GM12892 (cell line): ENCODE measurements at regions not wholly inside any gene's neighbourhood (a gene's known extent, or its start where the extent isn't known, plus 50 kb on each side); places are given as distances from the start of the nearest gene placed in this dataset.

Experiments
- DNase-seq: peaks from one replicate; pipeline ENCODE4 v3.0.0; 2011; ENCODE audit not compliant: insufficient read length
- FAIRE-seq: peaks from 2 replicates; lab custom pipeline; 2011; peaks lifted over from hg19 to GRCh38; lab: Jason Lieb, UNC
- POLR2A ChIP-seq: IDR thresholded peaks from 2 replicates; pipeline ENCODE4 v1.6.1; 2011; ENCODE audit warnings: low read depth, low read length, control low read depth
- POLR2AphosphoS5 ChIP-seq: IDR thresholded peaks from 2 replicates; pipeline ENCODE4 v1.6.1; 2011; ENCODE audit warnings: low read depth, low read length, control low read depth
- TAF1 ChIP-seq: IDR thresholded peaks from 2 replicates; pipeline ENCODE4 v1.6.1; 2011; ENCODE audit warnings: low read depth, mild to moderate bottlenecking, control low read depth, low read length, borderline replicate concordance

- DNase-seq (no peak), FAIRE-seq (no peak)
- TF ChIP-seq POLR2A (no peak), TAF1 (no peak), POLR2AphosphoS5 (no peak)
Measured at GRCh38 chr17:77852731-77853130, 105.8 kb upstream of the TNRC6C start.

- TF ChIP-seq TAF1 (no peak), POLR2A (no peak), POLR2AphosphoS5 (no peak)
- DNase-seq, result no peak
- FAIRE-seq, result no peak
Measured at GRCh38 chr17:77853191-77853977, 105.1 kb upstream of the TNRC6C start.

GRCh38 chr17:77854083-77854758, 104.3 kb upstream of the TNRC6C start:
- no peak for FAIRE-seq
- TF ChIP-seq TAF1 (no peak), POLR2A (no peak), POLR2AphosphoS5 (no peak)

GRCh38 chr17:77854759-77855745, 103.5 kb upstream of the TNRC6C start:
- TF ChIP-seq TAF1 (no peak), POLR2AphosphoS5 (no peak), POLR2A (no peak)
- FAIRE-seq, result no peak

More at GRCh38 chr17:77854083-77854758, 104.3 kb upstream of the TNRC6C start:
- no peak for DNase-seq

GRCh38 chr17:77856551-77857305, 101.8 kb upstream of the TNRC6C start:
- FAIRE-seq, result no peak
- TF ChIP-seq POLR2A (no peak), POLR2AphosphoS5 (no peak), TAF1 (no peak)
- DNase-seq, result no peak

More at GRCh38 chr17:77854759-77855745, 103.5 kb upstream of the TNRC6C start:
- DNase-seq, result no peak

- FAIRE-seq (no peak), DNase-seq (no peak)
Measured at GRCh38 chr17:77857306-77857555, 101.3 kb upstream of the TNRC6C start.

GRCh38 chr17:77857613-77858012, 100.9 kb upstream of the TNRC6C start:
- no peak for FAIRE-seq
- DNase-seq, result no peak
- TF ChIP-seq POLR2AphosphoS5 (no peak), POLR2A (no peak), TAF1 (no peak)

More at GRCh38 chr17:77857306-77857555, 101.3 kb upstream of the TNRC6C start:
- no peak for TF ChIP-seq POLR2A
- no peak for TF ChIP-seq POLR2AphosphoS5
- TF ChIP-seq TAF1, result no peak

- DNase-seq, result no peak
- TF ChIP-seq TAF1, result no peak
- no peak for TF ChIP-seq POLR2A
- TF ChIP-seq POLR2AphosphoS5, result no peak
- no peak for FAIRE-seq
Measured at GRCh38 chr17:77858291-77859034, 100.0 kb upstream of the TNRC6C start.

- no peak for TF ChIP-seq TAF1
- FAIRE-seq, result no peak
- DNase-seq, result no peak
Measured at GRCh38 chr17:77859035-77859810, 99.3 kb upstream of the TNRC6C start.

GRCh38 chr17:77861133-77861695, 97.3 kb upstream of the TNRC6C start:
- DNase-seq, result no peak
- TF ChIP-seq TAF1 (no peak), POLR2AphosphoS5 (no peak), POLR2A (no peak)
- FAIRE-seq, result no peak
